OCI-LY1 (cell line): ENCODE measurements at regions not wholly inside any gene's neighbourhood (a gene's known extent, or its start where the extent isn't known, plus 50 kb on each side); places are given as distances from the start of the nearest gene placed in this dataset.

Experiments
- H2AFZ ChIP-seq: fragments of 200-600 bp; sonication (generic), shearing (Covaris generic); 2 replicates; pipeline ENCODE4 v1.6.0; 2014; ENCODE audit warnings: antibody characterized with exemption, mild to moderate bottlenecking, low read length
- H3F3A ChIP-seq: fragments of 200-600 bp; sonication (generic), shearing (Covaris generic); 2 replicates; pipeline ENCODE4 v1.6.0; 2014; ENCODE audit warnings: mild to moderate bottlenecking, antibody characterized with exemption, low read length, moderate library complexity; ENCODE audit not compliant: insufficient read depth
- H3K27ac ChIP-seq: fragments of 200-600 bp; sonication (generic); 2 replicates; pipeline ENCODE4 v1.5.1; 2014; ENCODE audit warnings: low read length, mixed run types, mild to moderate bottlenecking, low read depth; ENCODE audit not compliant: poor library complexity, severe bottlenecking
- H3K27me3 ChIP-seq: fragments of 200-600 bp; sonication (generic); 2 replicates; pipeline ENCODE4 v1.6.0; 2014; ENCODE audit warnings: antibody characterized with exemption, mild to moderate bottlenecking, low read length, moderate library complexity; ENCODE audit not compliant: insufficient read depth
- H3K36me3 ChIP-seq: fragments of 200-600 bp; sonication (generic); 2 replicates; pipeline ENCODE4 v1.6.1; 2014; ENCODE audit warnings: mild to moderate bottlenecking, antibody characterized with exemption, low read length, moderate library complexity, mixed read lengths; ENCODE audit not compliant: insufficient read depth
- H3K4me1 ChIP-seq: fragments of 200-600 bp; sonication (generic); 2 replicates; pipeline ENCODE4 v1.5.1; 2014; ENCODE audit warnings: mild to moderate bottlenecking, low read length, moderate library complexity; ENCODE audit not compliant: insufficient read depth, severe bottlenecking
- H3K4me2 ChIP-seq: fragments of 200-600 bp; sonication (generic), shearing (Covaris generic); 2 replicates; pipeline ENCODE4 v1.6.1; 2014; ENCODE audit warnings: low read length
- H3K4me3 ChIP-seq: fragments of 200-600 bp; sonication (generic); 2 replicates; pipeline ENCODE4 v1.5.1; 2014; ENCODE audit warnings: low read length, low read depth, mild to moderate bottlenecking, mixed read lengths; ENCODE audit not compliant: poor library complexity, severe bottlenecking
- H3K79me2 ChIP-seq: fragments of 200-600 bp; shearing (Covaris generic); 2 replicates; pipeline ENCODE4 v1.6.1; 2016; ENCODE audit warnings: mixed run types, low read length, mixed read lengths; ENCODE audit not compliant: insufficient read depth
- H3K9ac ChIP-seq: fragments of 200-600 bp; sonication (generic), shearing (Covaris generic); 2 replicates; pipeline ENCODE4 v1.6.1; 2014; ENCODE audit warnings: mild to moderate bottlenecking, low read length, mixed read lengths
- H3K9me2 ChIP-seq: fragments of 200-600 bp; sonication (generic), shearing (Covaris generic); 2 replicates; pipeline ENCODE4 v1.6.1; 2014; ENCODE audit warnings: low read depth, mild to moderate bottlenecking, low read length, mixed read lengths
- H3K9me3 ChIP-seq: fragments of 200-600 bp; shearing (Covaris generic); 2 replicates; pipeline ENCODE4 v1.6.1; 2014; ENCODE audit warnings: low read length, mixed read lengths
- H4K20me1 ChIP-seq: fragments of 200-600 bp; sonication (generic), shearing (Covaris generic); 2 replicates; pipeline ENCODE4 v1.6.0; 2016; ENCODE audit warnings: mild to moderate bottlenecking, low read length; ENCODE audit not compliant: insufficient read depth
- EZH2 ChIP-seq: fragments of 200-600 bp; sonication (generic), shearing (Covaris generic); IDR thresholded peaks from 2 replicates; pipeline ENCODE4 v1.8.0; 2017; ENCODE audit warnings: borderline replicate concordance, mixed run types, mild to moderate bottlenecking, antibody characterized with exemption, low read length, moderate library complexity, mixed read lengths
- TF ChIP-seq, protein P1 (sequence below): fragments of 200-600 bp; sonication (generic), shearing (Covaris generic); IDR thresholded peaks from 2 replicates; pipeline ENCODE4 v1.5.1; 2017; ENCODE audit warnings: mild to moderate bottlenecking, antibody characterized with exemption, low read length, moderate library complexity, mixed read lengths

DNA sequence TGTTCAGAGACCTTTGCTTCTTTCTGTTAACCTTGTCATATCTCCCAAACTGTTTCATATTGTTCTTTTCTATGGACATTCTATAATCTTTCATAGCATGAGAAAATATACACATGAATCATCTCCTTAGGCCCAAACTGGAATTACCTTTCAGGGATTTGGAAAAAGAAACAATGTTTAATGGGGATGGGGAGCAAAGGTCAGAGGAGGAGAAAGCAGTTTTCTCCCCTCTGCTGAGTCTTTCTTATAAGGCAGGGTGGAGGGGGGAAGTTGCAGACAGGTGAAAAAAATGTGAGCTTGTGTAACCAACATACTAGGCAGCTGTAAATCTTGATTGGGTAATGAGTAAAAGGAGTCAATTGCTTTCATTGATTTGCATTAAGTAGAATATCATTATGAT is 164.1 kb downstream of the BRINP2 start:
- Histone ChIP-seq H3K4me2 (no peak overlapping the region), H3K9me2 (no peaks in the 10 kb centered on the region), H3K9ac (no peak overlapping the region), H3K9me3 (no peaks in the 10 kb centered on the region), H3K4me3 (no peak overlapping the region), H3F3A (no peaks in the 10 kb centered on the region), H3K36me3 (no peaks in the 10 kb centered on the region), H3K4me1 (no peaks in the 10 kb centered on the region), H3K27me3 (no peaks in the 10 kb centered on the region), H4K20me1 (no peaks in the 10 kb centered on the region), H3K79me2 (no peaks in the 10 kb centered on the region), H3K27ac (no peak overlapping the region), H2AFZ (no peak overlapping the region)
- TF ChIP-seq, protein P1, sequence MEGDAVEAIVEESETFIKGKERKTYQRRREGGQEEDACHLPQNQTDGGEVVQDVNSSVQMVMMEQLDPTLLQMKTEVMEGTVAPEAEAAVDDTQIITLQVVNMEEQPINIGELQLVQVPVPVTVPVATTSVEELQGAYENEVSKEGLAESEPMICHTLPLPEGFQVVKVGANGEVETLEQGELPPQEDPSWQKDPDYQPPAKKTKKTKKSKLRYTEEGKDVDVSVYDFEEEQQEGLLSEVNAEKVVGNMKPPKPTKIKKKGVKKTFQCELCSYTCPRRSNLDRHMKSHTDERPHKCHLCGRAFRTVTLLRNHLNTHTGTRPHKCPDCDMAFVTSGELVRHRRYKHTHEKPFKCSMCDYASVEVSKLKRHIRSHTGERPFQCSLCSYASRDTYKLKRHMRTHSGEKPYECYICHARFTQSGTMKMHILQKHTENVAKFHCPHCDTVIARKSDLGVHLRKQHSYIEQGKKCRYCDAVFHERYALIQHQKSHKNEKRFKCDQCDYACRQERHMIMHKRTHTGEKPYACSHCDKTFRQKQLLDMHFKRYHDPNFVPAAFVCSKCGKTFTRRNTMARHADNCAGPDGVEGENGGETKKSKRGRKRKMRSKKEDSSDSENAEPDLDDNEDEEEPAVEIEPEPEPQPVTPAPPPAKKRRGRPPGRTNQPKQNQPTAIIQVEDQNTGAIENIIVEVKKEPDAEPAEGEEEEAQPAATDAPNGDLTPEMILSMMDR = no peak
- TF ChIP-seq EZH2 = no peak

DNA sequence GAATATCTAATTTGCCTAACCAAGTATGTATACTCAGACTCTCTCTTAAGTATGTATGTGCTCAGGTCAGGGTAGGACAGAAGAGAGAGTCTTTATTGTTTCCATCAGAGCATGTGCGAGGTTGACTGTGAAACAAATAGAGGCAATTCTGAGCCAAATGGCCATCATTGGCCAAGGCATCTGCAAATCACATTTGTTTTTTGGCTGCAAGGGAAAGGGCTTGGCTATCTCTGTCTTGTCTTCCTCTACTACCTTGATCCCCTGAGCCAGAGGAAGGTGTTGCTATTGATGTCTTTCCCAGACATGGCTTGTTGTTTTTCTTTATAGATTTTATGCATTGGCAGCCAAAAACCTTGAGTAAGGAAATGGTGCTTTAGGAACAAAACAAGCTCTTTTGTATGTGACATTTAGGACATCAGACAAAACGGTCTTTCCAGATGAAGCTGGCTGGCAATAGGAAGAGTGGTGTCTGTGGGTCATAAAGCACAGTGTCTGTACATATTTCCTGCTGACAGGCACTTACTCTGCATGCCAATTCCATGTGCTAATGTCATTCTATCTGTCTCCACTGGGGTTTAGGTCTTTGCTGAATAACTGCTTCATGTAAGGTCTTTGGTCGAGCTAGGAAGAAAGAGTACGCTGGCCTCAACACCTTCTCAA is 163.3 kb downstream of the BRINP2 start:
- no peaks in the 10 kb centered on the region for H3K36me3 ChIP-seq
- no peaks in the 10 kb centered on the region for H3K9me2 ChIP-seq
- no peak overlapping the region for H3K27ac ChIP-seq
- H3K9me3 ChIP-seq = no peaks in the 10 kb centered on the region
- no peaks in the 10 kb centered on the region for H3K79me2 ChIP-seq
- no peak overlapping the region for H3K4me3 ChIP-seq
- no peaks in the 10 kb centered on the region for H3F3A ChIP-seq
- TF ChIP-seq EZH2 = no peak
- TF ChIP-seq, protein P1 = no peak
- no peak overlapping the region for H3K4me2 ChIP-seq
- H2AFZ ChIP-seq = no peak overlapping the region
- H3K4me1 ChIP-seq = no peaks in the 10 kb centered on the region
- no peaks in the 10 kb centered on the region for H3K27me3 ChIP-seq
- no peak overlapping the region for H3K9ac ChIP-seq
- H4K20me1 ChIP-seq = no peaks in the 10 kb centered on the region
